H9 (cell line): ENCODE measurements at regions not wholly inside any gene's neighbourhood (a gene's known extent, or its start where the extent isn't known, plus 50 kb on each side); places are given as distances from the start of the nearest gene placed in this dataset.

ENCODE experiments used
- DNase-seq: peaks from one replicate; pipeline ENCODE4 v3.0.0-alpha.2; 2017
- H2AFZ ChIP-seq: one replicate; pipeline ENCODE4 v1.6.1; 2013; ENCODE audit warnings: mild to moderate bottlenecking, low read length, control low read depth, moderate library complexity
- H2AK5ac ChIP-seq: 2 replicates; pipeline ENCODE4 v1.6.1; 2013; ENCODE audit warnings: low read length, control low read depth, mixed read lengths; ENCODE audit not compliant: insufficient read length
- H2BK120ac ChIP-seq: one replicate; pipeline ENCODE4 v1.6.1; 2013; ENCODE audit warnings: low read depth, mild to moderate bottlenecking, low read length, control low read depth, inconsistent platforms; ENCODE audit not compliant: poor library complexity, severe bottlenecking
- H2BK12ac ChIP-seq: 2 replicates; pipeline ENCODE4 v1.6.1; 2013; ENCODE audit warnings: low read length, control low read depth, mixed read lengths, low read depth; ENCODE audit not compliant: insufficient read length
- H2BK15ac ChIP-seq: 2 replicates; pipeline ENCODE4 v1.6.1; 2013; ENCODE audit warnings: low read depth, low read length, control low read depth
- H2BK20ac ChIP-seq: one replicate; pipeline ENCODE4 v1.6.1; 2013; ENCODE audit warnings: low read depth, mild to moderate bottlenecking, low read length, control low read depth, inconsistent platforms; ENCODE audit not compliant: poor library complexity, severe bottlenecking
- H2BK5ac ChIP-seq: 2 replicates; pipeline ENCODE4 v1.6.1; 2013; ENCODE audit warnings: low read length, control low read depth, mixed read lengths; ENCODE audit not compliant: insufficient read length
- H3K14ac ChIP-seq: 2 replicates; pipeline ENCODE4 v1.6.1; 2013; ENCODE audit warnings: low read length, control low read depth; ENCODE audit not compliant: insufficient read depth
- H3K18ac ChIP-seq: 2 replicates; pipeline ENCODE4 v1.6.1; 2013; ENCODE audit warnings: low read depth, mild to moderate bottlenecking, mixed read lengths, low read length, control low read depth; ENCODE audit not compliant: insufficient read length
- H3K23ac ChIP-seq: 2 replicates; pipeline ENCODE4 v1.6.1; 2013; ENCODE audit warnings: low read length, control low read depth, mixed read lengths, low read depth; ENCODE audit not compliant: insufficient read length
- H3K23me2 ChIP-seq: 2 replicates; pipeline ENCODE4 v1.6.1; 2013; ENCODE audit warnings: low read depth, mild to moderate bottlenecking, mixed read lengths, low read length, control low read depth; ENCODE audit not compliant: insufficient read length, poor library complexity, severe bottlenecking
- H3K27ac ChIP-seq: 2 replicates; pipeline ENCODE4 v1.5.1; 2013; ENCODE audit warnings: low read length, control low read depth, mixed read lengths, low read depth; ENCODE audit not compliant: insufficient read length
- H3K27me3 ChIP-seq: 2 replicates; pipeline ENCODE4 v1.6.1; 2013; ENCODE audit warnings: low read length, control low read depth, inconsistent platforms; ENCODE audit not compliant: insufficient read depth
- H3K4ac ChIP-seq: 2 replicates; pipeline ENCODE4 v1.6.1; 2013; ENCODE audit warnings: low read depth, mild to moderate bottlenecking, control low read depth, inconsistent platforms, low read length, moderate library complexity
- H3K4me1 ChIP-seq: 2 replicates; pipeline ENCODE4 v1.6.1; 2013; ENCODE audit warnings: low read length, control low read depth, inconsistent platforms; ENCODE audit not compliant: insufficient read depth
- H3K4me2 ChIP-seq: 2 replicates; pipeline ENCODE4 v1.6.1; 2013; ENCODE audit warnings: low read length, control low read depth, mixed read lengths; ENCODE audit not compliant: insufficient read length, insufficient read depth
- H3K56ac ChIP-seq: 2 replicates; pipeline ENCODE4 v1.6.1; 2013; ENCODE audit warnings: low read depth, mild to moderate bottlenecking, mixed read lengths, low read length, control low read depth; ENCODE audit not compliant: insufficient read length
- H3K79me1 ChIP-seq: 2 replicates; pipeline ENCODE4 v1.6.1; 2013; ENCODE audit warnings: low read depth, mild to moderate bottlenecking, moderate library complexity, low read length, control low read depth, inconsistent platforms; ENCODE audit not compliant: insufficient read depth, poor library complexity, severe bottlenecking
- H3K79me2 ChIP-seq: 2 replicates; pipeline ENCODE4 v1.6.1; 2013; ENCODE audit warnings: low read length, control low read depth, inconsistent platforms; ENCODE audit not compliant: insufficient read depth
- H3K9ac ChIP-seq: 2 replicates; pipeline ENCODE4 v1.6.1; 2013; ENCODE audit warnings: low read length, control low read depth, mixed read lengths; ENCODE audit not compliant: insufficient read length; ENCODE audit errors: extremely low read depth
- H3K9me3 ChIP-seq: one replicate; pipeline ENCODE4 v1.6.1; 2013; ENCODE audit warnings: low read depth, low read length, inconsistent platforms; ENCODE audit not compliant: control insufficient read depth
- H3T11ph ChIP-seq: one replicate; pipeline ENCODE4 v1.6.1; 2013; ENCODE audit warnings: mild to moderate bottlenecking, low read length, control low read depth, inconsistent platforms
- H4K20me1 ChIP-seq: one replicate; pipeline ENCODE4 v1.6.1; 2013; ENCODE audit not compliant: control insufficient read depth, insufficient read length, insufficient read depth
- H4K5ac ChIP-seq: 2 replicates; pipeline ENCODE4 v1.6.1; 2013; ENCODE audit warnings: low read depth, mild to moderate bottlenecking, mixed read lengths, low read length, control low read depth; ENCODE audit not compliant: insufficient read length
- H4K8ac ChIP-seq: replicated peaks from 2 replicates; pipeline ENCODE4 v1.6.1; 2013; ENCODE audit warnings: low read length, control low read depth, mixed read lengths, low read depth; ENCODE audit not compliant: insufficient read length
- H4K91ac ChIP-seq: 2 replicates; pipeline ENCODE4 v1.6.1; 2013; ENCODE audit warnings: low read depth, mild to moderate bottlenecking, moderate library complexity, mixed read lengths, low read length, control low read depth; ENCODE audit not compliant: insufficient read length
- H3K27ac Mint-ChIP-seq, 3 experiments: 2 replicates in 2 of 3; 3 replicates in 1 of 3; pipeline ENCODE4 v1.8.0; 2020 to 2021; ENCODE audit warnings: mixed read lengths in 3 of 3, mild to moderate bottlenecking in 1 of 3, moderate library complexity in 1 of 3
- H3K27me3 Mint-ChIP-seq: 2 replicates; pipeline ENCODE4 v1.8.0; 2021; ENCODE audit warnings: low read depth, mild to moderate bottlenecking, moderate library complexity, mixed read lengths
- H3K36me3 Mint-ChIP-seq, 3 experiments: 2 replicates in 2 of 3; 3 replicates in 1 of 3; pipeline ENCODE4 v1.8.0; 2020 to 2021; ENCODE audit warnings: low read depth in 3 of 3, mixed read lengths in 3 of 3; ENCODE audit not compliant: insufficient read depth in 1 of 3
- H3K4me1 Mint-ChIP-seq, 2 experiments: 2 replicates each; pipeline ENCODE4 v1.8.0; 2020; ENCODE audit warnings: mixed read lengths in 2 of 2
- H3K4me3 Mint-ChIP-seq, 2 experiments: 2 replicates in 1 of 2; 3 replicates in 1 of 2; pipeline ENCODE4 v1.8.0; 2020 to 2021; ENCODE audit warnings: mild to moderate bottlenecking in 2 of 2, mixed read lengths in 2 of 2, moderate library complexity in 1 of 2
- H3K9me3 Mint-ChIP-seq, 2 experiments: 2 replicates in 1 of 2; 3 replicates in 1 of 2; pipeline ENCODE4 v1.8.0; 2020; ENCODE audit warnings: mild to moderate bottlenecking in 2 of 2, mixed read lengths in 2 of 2, moderate library complexity in 1 of 2
- WGBS: extraction: QIAGEN DNeasy Blood & Tissue Kit; methylation state at CpG from one replicate; pipeline ENCODE4 v1.1.7; 2013; ENCODE audit warnings: missing lambda C conversion rate, low lambda C conversion rate, mixed read lengths; ENCODE audit not compliant: insufficient read length; ENCODE audit errors: extremely low coverage; 5-methylcytosine and 5-hydroxymethylcytosine counted together
- TF ChIP-seq, protein P1 (sequence below): fragments of 200-600 bp; sonication (generic); conservative IDR thresholded peaks from 3 replicates; pipeline ENCODE4 v1.8.0; 2021; ENCODE audit warnings: antibody characterized with exemption, mild to moderate bottlenecking

- Histone ChIP-seq H2BK12ac (no peak overlapping the region), H3K27me3 (no peaks in the 10 kb centered on the region), H2BK15ac (no peak overlapping the region), H4K8ac (no peak overlapping the region), H3K4me1 (no peaks in the 10 kb centered on the region; the same call in 1 of the 2 replicates), H3K9ac (no peak overlapping the region), H3K56ac (no peak overlapping the region), H2AK5ac (no peak overlapping the region), H4K5ac (no peak overlapping the region), H3T11ph (no peak overlapping the region), H3K14ac (no peak overlapping the region), H2BK20ac (no peak overlapping the region), H4K20me1 (no peaks in the 10 kb centered on the region), H3K23me2 (no peaks in the 10 kb centered on the region), H2AFZ (no peak overlapping the region), H3K18ac (no peak overlapping the region), H4K91ac (no peak overlapping the region), H2BK5ac (no peak overlapping the region), H3K4me2 (no peak overlapping the region), H2BK120ac (no peak overlapping the region), H3K27ac (no peak overlapping the region), H3K23ac (no peak overlapping the region), H3K4ac (no peak overlapping the region), H3K79me1 (no peaks in the 10 kb centered on the region), H3K79me2 (no peaks in the 10 kb centered on the region), H3K9me3 (no peaks in the 10 kb centered on the region)
- TF ChIP-seq, protein P1, sequence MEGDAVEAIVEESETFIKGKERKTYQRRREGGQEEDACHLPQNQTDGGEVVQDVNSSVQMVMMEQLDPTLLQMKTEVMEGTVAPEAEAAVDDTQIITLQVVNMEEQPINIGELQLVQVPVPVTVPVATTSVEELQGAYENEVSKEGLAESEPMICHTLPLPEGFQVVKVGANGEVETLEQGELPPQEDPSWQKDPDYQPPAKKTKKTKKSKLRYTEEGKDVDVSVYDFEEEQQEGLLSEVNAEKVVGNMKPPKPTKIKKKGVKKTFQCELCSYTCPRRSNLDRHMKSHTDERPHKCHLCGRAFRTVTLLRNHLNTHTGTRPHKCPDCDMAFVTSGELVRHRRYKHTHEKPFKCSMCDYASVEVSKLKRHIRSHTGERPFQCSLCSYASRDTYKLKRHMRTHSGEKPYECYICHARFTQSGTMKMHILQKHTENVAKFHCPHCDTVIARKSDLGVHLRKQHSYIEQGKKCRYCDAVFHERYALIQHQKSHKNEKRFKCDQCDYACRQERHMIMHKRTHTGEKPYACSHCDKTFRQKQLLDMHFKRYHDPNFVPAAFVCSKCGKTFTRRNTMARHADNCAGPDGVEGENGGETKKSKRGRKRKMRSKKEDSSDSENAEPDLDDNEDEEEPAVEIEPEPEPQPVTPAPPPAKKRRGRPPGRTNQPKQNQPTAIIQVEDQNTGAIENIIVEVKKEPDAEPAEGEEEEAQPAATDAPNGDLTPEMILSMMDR = no peak
- no peak for DNase-seq
- Mint-ChIP-seq H3K4me1 (peaks cover 10 to 13% of the 10 kb centered on the region in 2 experiments), H3K27ac (no peak overlapping the region), H3K9me3 (no peaks in the 10 kb centered on the region; a peak in 1 of 5 replicates), H3K36me3 (no peaks in the 10 kb centered on the region), H3K27me3 (no peaks in the 10 kb centered on the region; the same call in 1 of the 2 replicates), H3K4me3 (no peak overlapping the region)
- WGBS = no CpG with 5 or more reads among the region's 1 CpG
Measured at GRCh38 chr3:182702216-182702615, 91.1 kb upstream of the ATP11B start.
